ENCODE measurements at regions not wholly inside any gene's neighbourhood (a gene's known extent, or its start where the extent isn't known, plus 50 kb on each side); places are given as distances from the start of the nearest gene placed in this dataset.
A peak's percentile ranks its signal among the peaks of the same experiment; 100 is the strongest.

GRCh38 chr3:117399311-117400078 lies 689.9 kb downstream of the TUSC7 start:
- DNase-seq, result peak in 1 of 3 donors; percentile 17

GRCh38 chr3:117400303-117400702 lies 690.7 kb downstream of the TUSC7 start:
- no peak for DNase-seq

DNA sequence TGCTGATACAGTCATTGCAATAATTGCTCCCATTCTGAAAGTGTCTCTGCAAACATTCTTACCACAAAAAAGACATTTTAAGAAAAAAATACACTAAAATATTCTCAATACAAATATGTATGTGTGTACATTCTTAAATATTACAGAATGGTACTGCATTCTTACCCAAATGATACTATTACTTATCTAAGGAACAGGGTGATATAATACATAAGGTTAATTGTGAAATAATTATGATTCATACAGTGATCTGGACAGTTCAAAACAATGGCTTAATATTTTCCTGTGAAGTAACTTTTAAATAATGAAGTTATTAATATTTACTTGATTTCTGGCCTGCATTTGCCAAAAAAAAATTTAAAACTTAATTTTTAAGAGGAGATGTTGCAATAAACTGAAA lies 694.6 kb downstream of the TUSC7 start:
- no peak for DNase-seq

- no peak for DNase-seq
These were observed 695.2 kb downstream of the TUSC7 start for GRCh38 chr3:117404730-117405129.

DNA sequence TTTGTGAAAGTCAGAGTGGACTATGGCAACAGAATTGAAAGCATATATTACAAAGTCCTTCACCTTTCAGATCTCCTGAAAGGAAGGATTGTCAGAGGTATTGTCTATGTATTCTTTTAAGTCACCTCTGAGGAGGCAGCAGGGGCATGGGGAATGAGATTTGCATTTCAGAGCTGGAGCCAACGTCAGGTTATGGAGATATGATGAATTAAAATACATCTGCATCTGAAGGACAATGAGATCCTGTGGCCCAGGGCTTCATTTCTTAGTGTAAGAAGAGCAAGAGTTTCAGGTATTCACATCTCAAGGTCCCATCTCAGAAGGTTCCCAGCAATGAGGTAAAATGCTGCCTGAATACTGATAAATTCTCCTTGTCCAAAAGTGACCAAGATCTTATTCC lies 695.8 kb downstream of the TUSC7 start:
- DNase-seq, result no peak

- no peak for DNase-seq
These were observed 697.7 kb downstream of the TUSC7 start for GRCh38 chr3:117407317-117407716.

DNA sequence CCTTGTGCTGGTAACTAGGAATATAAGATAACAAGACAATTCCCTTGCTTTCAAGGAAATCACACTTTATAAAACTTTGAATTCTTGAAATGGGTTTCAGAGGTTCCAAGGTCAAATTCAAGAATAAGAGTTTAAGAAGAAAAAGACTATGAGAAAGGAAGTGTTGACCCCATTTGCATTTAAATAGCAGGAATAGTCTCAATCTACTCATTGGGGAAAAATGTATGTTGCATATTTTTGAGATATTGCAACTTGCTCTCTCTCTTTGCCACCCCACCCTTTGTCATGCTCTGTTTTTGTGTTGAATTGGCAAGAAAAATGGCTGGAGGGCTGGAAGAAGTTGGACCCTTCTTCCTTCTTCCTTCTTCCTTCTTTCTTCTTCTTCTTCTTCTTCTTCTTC lies 699.2 kb downstream of the TUSC7 start:
- DNase-seq, result no peak

DNA sequence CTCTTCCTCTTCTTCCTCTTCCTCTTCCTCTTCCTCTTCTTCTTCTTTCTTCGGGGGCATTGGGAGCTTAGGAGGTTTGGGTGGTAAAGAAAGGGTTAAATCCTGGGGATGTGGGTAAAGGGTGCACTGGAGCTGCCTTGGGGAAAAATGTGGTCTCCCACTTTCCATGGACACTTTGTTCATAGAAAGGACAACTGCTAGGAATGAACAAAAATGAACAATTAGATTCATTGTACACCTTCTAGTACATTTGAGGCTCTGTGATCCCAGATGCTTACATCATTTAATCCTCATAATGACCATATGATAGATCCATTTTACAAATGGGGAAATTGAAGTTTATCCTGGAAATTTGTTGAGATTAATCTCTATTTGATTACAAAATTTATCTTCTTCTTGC lies 699.7 kb downstream of the TUSC7 start:
- DNase-seq, result no peak

DNA sequence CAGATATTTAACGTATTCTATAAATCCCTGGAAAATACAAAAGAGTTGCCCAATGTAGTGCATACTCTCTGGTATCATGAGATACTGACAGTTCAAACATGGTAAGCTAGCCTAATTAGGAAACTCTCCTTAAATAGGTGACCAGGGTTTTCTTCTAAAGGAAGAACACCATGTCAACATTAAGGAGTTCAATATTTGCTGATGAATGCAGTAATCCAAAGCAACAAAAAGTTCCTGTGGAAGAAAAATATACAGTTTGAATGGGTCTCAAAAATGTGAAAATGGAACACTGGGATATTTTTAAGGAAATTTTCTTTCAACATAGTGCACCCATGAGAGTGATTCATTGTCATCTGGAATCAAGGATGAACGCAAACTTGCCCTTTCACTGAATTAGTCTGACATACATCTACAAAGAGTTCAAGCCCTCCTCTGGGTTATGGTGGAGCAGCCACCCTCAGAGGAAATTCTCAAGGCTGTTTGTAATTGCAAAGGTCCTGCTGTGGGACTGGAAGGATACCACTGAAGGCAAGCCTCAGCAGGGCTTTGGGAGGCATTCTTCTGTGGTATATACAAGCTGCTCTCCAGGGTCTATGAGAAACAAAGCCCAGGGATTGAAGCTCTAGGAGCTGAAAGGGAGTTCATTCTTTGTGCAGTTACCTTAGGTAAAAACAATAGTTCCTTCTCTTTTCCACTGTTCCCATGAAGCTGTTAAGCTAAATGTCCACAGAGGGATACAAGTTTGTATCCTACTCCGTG lies 700.3 kb downstream of the TUSC7 start:
- DNase-seq, result no peak

- no peak for DNase-seq
These were observed 702.4 kb downstream of the TUSC7 start for GRCh38 chr3:117411971-117412370.

DNA sequence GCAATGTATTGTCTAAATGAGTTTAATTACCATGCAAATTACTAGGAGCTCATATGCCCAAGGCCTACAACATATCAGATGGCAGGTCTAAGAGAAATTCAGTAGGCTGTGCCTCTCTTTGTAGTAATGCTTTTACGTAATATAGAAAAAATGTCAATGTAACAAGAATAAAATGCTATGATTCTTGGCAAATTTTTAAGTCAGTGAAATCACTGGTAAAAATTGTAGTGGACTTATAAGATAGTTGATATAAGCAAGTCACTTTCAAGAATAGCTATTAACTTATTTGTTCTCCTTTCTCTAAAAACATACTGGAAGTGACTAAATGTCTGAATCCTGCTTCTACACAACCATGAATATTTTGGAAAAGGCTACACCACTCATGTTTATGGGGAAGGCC lies 707.8 kb downstream of the TUSC7 start:
- DNase-seq, result no peak

DNA sequence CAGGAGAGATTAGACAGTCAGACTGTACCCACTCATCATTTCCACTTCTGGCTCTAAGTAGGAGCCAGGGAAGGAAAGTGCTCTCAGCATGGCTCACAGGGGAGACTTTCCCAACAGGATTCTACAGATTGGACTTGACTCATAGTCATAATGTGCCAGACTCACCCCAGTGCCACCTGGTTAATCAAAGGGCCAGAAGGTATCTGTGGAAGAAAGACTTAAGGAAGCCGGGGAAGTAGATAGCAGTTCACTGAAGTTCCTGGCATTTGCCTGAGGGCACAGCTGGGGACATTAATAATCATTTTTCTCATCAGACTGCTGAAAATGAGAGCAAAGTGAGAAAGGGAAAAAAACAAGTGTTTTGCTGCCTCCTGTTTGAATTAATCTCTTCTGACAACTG lies 717.5 kb downstream of the TUSC7 start:
- no peak for DNase-seq

DNA sequence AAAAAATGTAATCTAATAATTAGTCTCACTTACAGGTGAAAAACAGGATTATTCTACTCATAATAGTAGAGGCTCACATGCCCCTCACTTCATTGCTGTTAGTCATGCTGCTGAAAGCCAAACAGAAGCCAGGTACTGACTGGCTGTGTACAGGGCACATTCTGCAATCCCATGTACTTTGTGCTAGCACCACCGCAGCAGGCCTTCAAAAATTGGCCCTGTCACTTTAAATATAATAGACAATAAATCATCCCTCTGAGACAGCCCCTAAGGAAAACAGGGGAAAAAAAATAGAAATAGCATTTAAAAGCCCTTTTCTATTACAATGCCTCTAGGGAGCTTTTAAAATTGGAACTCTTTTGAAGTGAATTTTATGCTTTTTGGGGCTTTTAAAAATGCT lies 723.8 kb downstream of the TUSC7 start:
- DNase-seq, result no peak

DNA sequence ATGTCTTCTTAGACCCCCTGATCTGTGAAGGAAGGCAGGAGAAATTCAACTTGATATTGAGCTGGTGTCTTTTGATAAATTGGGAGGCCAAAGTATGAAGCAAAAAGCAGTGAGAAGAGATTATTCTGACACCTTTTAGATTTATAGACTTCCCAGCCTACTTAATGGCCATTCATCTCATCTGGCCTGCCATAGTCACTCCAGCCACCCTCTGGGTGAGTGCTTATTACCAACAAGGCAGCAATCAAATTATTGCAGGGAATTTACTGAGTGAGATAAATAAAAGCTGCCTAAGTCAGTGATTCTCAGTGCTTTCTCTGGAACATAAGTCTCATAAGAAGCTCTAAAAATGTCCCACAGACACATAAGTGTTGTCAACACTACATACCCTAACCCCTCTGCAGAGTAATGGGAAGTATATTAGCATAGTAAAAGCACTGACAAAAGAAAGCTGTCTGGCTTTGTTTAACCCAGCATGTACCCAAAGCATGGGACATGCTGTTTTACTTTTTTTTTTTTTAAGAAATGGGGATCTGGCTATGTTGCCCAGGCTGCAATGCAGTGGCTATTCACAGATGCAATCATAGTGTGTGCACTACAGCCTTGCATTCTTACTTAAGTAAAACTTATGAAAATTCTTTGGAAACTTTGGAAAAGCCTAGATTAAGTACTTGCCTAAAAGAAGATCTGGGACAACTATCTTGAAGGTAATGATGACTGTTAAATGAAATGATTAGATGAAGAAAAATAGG lies 725.3 kb downstream of the TUSC7 start:
- DNase-seq, result no peak

DNA sequence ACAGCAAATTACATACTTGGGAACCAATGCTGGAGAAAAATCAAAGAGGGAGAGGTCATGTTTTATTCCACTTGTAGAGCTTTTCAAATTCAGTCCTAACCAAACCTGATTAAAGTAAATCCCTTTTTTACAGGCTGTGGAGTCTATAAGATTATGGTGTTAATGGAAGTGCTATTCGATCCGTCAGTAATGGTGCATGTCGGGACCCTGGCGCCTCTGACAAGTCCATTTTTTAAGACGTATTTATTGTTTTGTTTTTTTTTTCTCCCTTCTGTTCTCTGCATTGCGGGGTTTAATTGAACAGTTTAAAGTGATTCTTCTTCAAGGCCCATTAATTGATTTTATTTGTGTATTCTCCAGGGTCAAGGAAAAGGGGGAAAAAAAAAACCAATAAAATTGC lies 725.9 kb downstream of the TUSC7 start:
- no peak for DNase-seq

DNA sequence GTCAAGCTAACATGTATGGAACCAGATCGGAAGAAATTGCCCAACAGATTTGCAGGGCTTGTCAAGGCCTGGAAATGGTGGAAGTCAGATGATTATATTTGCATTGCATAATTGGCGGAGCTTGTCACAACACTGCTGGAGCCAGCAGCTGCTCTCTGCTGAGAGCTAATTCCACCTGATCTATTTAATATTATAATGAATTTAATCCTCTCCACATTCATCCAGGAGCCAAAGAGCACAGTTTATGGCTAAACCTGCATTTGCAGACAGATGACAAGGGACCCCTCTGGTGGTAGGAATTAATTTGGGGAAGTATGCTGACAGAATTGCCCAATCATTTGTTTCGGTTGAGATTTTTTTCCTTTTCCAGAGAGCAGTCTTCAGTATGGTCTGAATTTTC lies 730.2 kb downstream of the TUSC7 start:
- DNase-seq, result peak; percentile 16 to 36 (median 20)

DNA sequence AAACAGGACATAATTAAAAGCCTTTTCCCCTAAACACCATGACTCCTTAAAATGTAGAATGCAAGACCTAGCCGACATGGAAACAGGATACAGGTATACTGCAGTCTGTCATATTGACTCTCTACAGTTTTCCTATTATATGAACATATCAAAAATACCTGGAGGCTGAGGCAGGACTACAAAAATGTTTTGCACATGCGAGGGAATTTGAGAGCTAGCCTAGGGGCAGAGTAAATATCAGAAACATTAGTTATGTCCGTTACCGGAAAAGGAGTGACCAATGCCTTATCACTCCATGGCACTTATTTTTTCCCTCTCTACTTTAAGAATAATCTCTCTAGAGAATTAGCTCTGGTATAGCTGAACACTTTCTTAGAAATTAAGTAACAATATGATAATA lies 732.3 kb downstream of the TUSC7 start:
- DNase-seq, result no peak

GRCh38 chr3:117442566-117442965 lies 733.0 kb downstream of the TUSC7 start:
- no peak for DNase-seq

DNA sequence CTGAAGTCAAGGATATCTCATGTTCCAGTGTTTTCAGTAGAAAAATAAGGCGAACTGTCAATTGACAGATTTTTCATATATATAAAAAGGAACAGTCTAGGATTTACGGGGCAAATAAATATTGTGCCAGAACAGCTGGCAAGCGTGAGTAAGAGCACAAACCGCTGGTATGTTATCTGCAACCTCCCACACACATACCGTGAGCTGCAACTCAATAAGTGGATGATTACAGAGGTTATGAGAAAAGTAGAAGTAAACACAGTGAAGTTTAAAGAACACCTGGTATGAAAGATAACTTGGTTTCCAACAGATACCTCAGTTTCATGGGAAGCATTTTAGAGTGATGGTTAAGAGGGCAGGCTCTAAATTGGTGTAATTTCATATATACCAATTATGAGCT lies 733.4 kb downstream of the TUSC7 start:
- no peak for DNase-seq

DNA sequence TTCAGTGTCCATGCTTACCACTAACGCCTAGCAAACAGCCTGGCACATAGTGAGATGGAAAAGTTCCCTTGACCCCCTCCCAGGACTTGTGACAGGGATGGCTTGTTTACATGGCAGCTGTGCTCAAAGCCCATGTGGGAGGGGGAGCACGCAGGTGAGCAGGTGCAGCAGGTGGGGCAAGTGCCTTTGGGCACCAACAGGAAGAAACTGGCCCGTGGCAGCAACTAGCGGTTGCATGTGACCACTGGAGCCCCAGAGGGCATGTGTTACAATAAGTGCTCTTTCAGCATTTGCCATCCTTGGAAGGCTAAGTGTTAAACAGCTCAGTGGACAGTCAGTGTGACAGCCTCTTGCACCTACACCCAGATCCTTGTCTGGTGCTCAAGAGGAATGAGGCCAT lies 734.6 kb downstream of the TUSC7 start:
- DNase-seq, result no peak

DNA sequence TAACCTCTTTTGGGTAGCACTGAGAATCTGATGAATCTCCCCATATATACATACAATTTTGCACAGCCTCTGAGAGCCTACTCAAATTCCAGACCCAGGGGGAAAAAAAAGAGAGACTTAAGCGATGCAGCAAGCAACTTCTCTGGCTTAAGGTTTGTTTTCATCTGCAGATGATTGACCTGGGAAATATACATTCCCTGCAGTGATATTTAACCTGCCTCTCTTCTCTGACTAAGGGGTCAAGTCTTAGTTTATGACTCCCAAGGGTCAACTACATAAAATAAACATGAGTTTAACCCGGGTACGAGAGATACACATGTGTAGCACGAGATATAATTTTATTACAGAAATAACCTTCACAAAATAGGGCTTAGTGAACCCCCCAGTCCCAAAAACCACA lies 737.8 kb downstream of the TUSC7 start:
- no peak for DNase-seq

DNA sequence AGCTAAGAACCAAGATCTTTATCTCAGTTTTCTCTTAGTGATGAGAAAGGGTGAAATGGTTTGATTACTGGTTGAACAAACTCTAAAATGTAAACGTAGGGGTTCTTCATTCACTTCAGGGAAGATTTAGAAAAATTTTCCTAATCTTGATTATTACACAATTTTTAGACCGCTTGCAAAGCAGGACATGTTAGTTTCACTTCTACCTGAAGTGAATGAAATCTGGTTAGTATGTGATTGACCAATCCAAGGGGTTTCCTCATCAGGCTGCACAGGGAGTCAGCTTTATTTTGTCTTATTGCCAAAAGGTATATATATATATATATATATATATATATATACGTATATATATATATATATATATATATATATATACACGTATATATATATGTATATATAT lies 740.4 kb downstream of the TUSC7 start:
- no peak for DNase-seq

- DNase-seq, result no peak
These were observed 744.7 kb downstream of the TUSC7 start for GRCh38 chr3:117454254-117454653.
